SK-N-MC (cell line): ENCODE measurements at regions not wholly inside any gene's neighbourhood (a gene's known extent, or its start where the extent isn't known, plus 50 kb on each side); places are given as distances from the start of the nearest gene placed in this dataset.

Experiments
- DNase-seq: peaks from one replicate; pipeline ENCODE4 v3.0.0-alpha.2; 2011; ENCODE audit warnings: low read depth, low spot score
- H3K27ac ChIP-seq: fragments of 200-600 bp; sonication (generic); 2 replicates; pipeline ENCODE4 v1.5.1; 2016; ENCODE audit warnings: mixed run types
- H3K36me3 ChIP-seq: fragments of 200-600 bp; sonication (generic); 2 replicates; pipeline ENCODE4 v1.6.1; 2017; ENCODE audit warnings: antibody characterized with exemption, low read length, mixed read lengths; ENCODE audit not compliant: insufficient read depth
- H3K4me3 ChIP-seq: fragments of 200-600 bp; sonication (generic); 2 replicates; pipeline ENCODE4 v1.5.1; 2016
- H3K9ac ChIP-seq: fragments of 200-600 bp; sonication (generic); 2 replicates; pipeline ENCODE4 v1.8.0; 2017; ENCODE audit warnings: mixed run types, mixed read lengths; ENCODE audit not compliant: insufficient read length
- H3K9me3 ChIP-seq: fragments of 200-600 bp; sonication (generic); 2 replicates; pipeline ENCODE4 v1.6.1; 2017; ENCODE audit warnings: low read depth, mild to moderate bottlenecking, antibody characterized with exemption, low read length, moderate library complexity, mixed read lengths
- EZH2 ChIP-seq: fragments of 200-600 bp; sonication (generic); IDR thresholded peaks from one replicate; pipeline ENCODE4 v1.6.1; 2017; ENCODE audit warnings: antibody characterized with exemption
- FOXP2 ChIP-seq: optimal IDR thresholded peaks from 2 replicates; pipeline ENCODE3; 2011; ENCODE audit warnings: mild to moderate bottlenecking, moderate library complexity; ENCODE audit not compliant: insufficient read depth; ENCODE audit errors: extremely low read length, control extremely low read depth
- POLR2AphosphoS5 ChIP-seq: IDR thresholded peaks from 2 replicates; pipeline ENCODE4 v1.6.1; 2012; ENCODE audit warnings: mild to moderate bottlenecking, low read depth, low read length, borderline replicate concordance

DNA sequence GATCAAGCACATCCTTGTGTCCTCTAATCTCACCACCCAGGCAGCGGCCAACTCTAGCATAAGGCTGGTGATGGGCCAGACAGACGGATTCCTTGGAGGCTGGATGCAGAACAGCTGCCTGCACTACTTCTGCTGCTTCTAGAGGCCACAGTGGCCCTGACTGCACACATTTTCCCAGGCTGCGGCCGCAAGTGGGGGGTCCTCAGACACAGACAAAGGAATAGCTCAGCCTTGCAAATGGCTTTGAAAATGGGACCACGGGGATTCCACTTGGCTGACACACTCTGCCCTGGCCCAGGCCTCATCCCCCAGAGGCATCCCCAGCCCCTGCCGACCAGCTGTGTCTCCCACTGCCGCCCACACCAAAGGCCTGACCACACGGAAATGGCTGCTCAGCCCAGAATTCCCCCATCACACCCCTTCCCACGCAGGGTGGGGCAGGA, 540.8 kb downstream of the BNC2 start:
- H3K4me3 ChIP-seq = no peak overlapping the region
- H3K36me3 ChIP-seq = no peaks in the 10 kb centered on the region
- no peak overlapping the region for H3K27ac ChIP-seq
- no peaks in the 10 kb centered on the region for H3K9me3 ChIP-seq
- TF ChIP-seq EZH2 = no peak
- TF ChIP-seq POLR2AphosphoS5 = no peak
- no peak for TF ChIP-seq FOXP2
- no peak overlapping the region for H3K9ac ChIP-seq
- DNase-seq = no peak

DNA sequence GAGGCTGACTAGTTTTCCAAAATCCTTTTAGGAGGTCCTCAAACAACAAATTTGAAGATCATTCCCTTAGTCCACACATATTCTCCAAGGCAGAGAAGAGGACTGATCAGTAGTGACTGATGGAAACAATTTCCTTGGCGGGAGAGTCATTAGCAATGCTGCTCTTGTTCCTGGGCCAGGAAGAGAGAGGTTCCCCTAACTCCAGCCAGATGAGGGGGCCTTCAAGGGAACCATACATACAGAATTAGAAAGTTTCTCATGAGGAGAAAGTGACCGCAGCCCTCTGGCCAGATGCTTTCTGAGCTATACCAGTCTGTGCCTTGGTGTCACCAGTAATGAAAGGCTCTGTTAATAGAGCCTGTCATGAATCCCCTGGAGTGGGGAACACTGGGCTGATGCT, 539.4 kb downstream of the BNC2 start:
- DNase-seq = no peak
- Histone ChIP-seq H3K36me3 (no peaks in the 10 kb centered on the region), H3K9me3 (no peaks in the 10 kb centered on the region), H3K9ac (no peak overlapping the region), H3K27ac (no peak overlapping the region), H3K4me3 (no peak overlapping the region)
- TF ChIP-seq FOXP2 = no peak
- no peak for TF ChIP-seq POLR2AphosphoS5
- TF ChIP-seq EZH2 = no peak

- H3K4me3 ChIP-seq = no peak overlapping the region
- H3K9me3 ChIP-seq = no peaks in the 10 kb centered on the region
- DNase-seq = no peak
- no peak overlapping the region for H3K27ac ChIP-seq
- TF ChIP-seq FOXP2 = no peak
- TF ChIP-seq POLR2AphosphoS5 = no peak
- TF ChIP-seq EZH2 = no peak
- H3K36me3 ChIP-seq = no peaks in the 10 kb centered on the region
- no peak overlapping the region for H3K9ac ChIP-seq
Observed at GRCh38 chr9:16331527-16331926, 538.9 kb downstream of the BNC2 start.

- no peak for DNase-seq
- TF ChIP-seq POLR2AphosphoS5 (no peak), FOXP2 (no peak), EZH2 (no peak)
- no peak overlapping the region for H3K27ac ChIP-seq
- H3K9ac ChIP-seq = no peak overlapping the region
- no peak overlapping the region for H3K4me3 ChIP-seq
- no peaks in the 10 kb centered on the region for H3K9me3 ChIP-seq
- no peaks in the 10 kb centered on the region for H3K36me3 ChIP-seq
Observed at GRCh38 chr9:16333691-16334090, 536.8 kb downstream of the BNC2 start.

DNA sequence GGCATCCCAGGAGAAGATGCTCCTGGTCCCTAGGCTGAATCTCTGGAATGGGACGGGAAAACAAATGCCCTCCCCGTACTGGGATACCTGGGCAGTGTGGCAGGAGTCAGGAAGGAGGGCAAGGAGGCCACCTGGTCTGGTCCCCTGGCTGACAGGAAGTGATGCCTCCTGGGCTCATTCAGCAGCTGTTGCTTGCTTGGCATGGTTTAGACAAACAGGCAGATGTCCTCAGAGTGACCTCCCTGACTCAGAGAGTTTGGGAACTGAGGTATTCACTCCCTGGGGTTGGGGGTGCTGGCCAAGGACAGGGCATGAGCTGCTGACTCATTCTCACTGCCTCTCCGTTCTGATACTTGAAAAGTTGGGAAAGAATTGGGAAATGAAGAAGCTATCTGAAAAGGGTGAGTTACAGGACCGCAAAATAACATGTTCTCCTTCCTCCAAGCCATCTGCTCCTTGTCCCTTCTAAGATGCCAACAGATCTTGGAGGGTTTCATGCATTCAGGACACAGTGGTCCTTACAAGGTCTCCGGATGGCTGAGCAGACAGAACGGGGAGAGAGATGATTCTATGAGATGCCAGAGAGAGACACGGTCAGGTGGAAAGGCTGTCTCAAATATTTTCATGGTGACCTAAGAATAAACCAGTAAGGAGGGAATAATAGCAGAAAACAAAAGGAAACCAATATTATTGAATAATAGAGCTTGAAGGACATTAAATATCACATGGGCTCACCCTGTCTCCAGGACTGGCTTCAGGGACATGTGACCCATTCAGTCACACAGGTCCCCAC, 534.5 kb downstream of the BNC2 start:
- no peak for DNase-seq
- TF ChIP-seq POLR2AphosphoS5 (no peak), FOXP2 (no peak), EZH2 (no peak)

DNA sequence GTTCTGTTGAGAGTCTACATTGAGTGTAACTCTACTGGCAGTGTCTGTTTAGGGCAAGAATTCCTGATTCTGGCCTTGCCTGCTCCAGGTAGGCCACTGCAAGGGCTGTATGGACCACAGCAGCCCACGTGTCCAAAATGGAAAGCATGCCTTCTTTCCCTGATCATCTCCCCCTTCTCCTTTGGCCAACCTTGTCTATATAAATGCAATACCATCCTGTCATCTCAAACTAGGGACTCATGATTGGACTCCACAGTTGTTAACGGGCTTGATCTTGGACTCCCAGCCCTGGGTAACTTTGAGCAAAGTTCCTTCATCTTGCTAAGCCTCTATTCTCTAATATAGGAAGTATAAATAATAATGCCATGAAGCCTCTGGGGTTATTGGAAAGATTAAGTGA, 533.6 kb downstream of the BNC2 start:
- H3K27ac ChIP-seq = no peak overlapping the region
- H3K4me3 ChIP-seq = no peak overlapping the region
- TF ChIP-seq FOXP2 = no peak
- TF ChIP-seq EZH2 = no peak
- TF ChIP-seq POLR2AphosphoS5 = no peak
- no peaks in the 10 kb centered on the region for H3K36me3 ChIP-seq
- H3K9ac ChIP-seq = no peak overlapping the region
- DNase-seq = no peak
- no peaks in the 10 kb centered on the region for H3K9me3 ChIP-seq

More for the DNA sequence above, 534.5 kb downstream of the BNC2 start:
- Histone ChIP-seq H3K9ac (no peak overlapping the region), H3K27ac (no peak overlapping the region), H3K4me3 (no peak overlapping the region), H3K9me3 (no peaks in the 10 kb centered on the region), H3K36me3 (no peaks in the 10 kb centered on the region)

- Histone ChIP-seq H3K27ac (no peak overlapping the region), H3K36me3 (no peaks in the 10 kb centered on the region), H3K4me3 (no peak overlapping the region), H3K9me3 (no peaks in the 10 kb centered on the region), H3K9ac (no peak overlapping the region)
- TF ChIP-seq FOXP2 (no peak), EZH2 (no peak), POLR2AphosphoS5 (no peak)
- DNase-seq = no peak
Observed at GRCh38 chr9:16337322-16338029, 533.0 kb downstream of the BNC2 start.

GRCh38 chr9:16341177-16341576, 529.3 kb downstream of the BNC2 start:
- H3K36me3 ChIP-seq = no peaks in the 10 kb centered on the region
- H3K27ac ChIP-seq = no peak overlapping the region
- H3K9ac ChIP-seq = no peak overlapping the region
- H3K4me3 ChIP-seq = no peak overlapping the region
- no peak for TF ChIP-seq POLR2AphosphoS5
- TF ChIP-seq FOXP2 = no peak
- no peak for TF ChIP-seq EZH2
- H3K9me3 ChIP-seq = no peaks in the 10 kb centered on the region
- DNase-seq = no peak
